ENCODE measurements at regions not wholly inside any gene's neighbourhood (a gene's known extent, or its start where the extent isn't known, plus 50 kb on each side); places are given as distances from the start of the nearest gene placed in this dataset.

DNA sequence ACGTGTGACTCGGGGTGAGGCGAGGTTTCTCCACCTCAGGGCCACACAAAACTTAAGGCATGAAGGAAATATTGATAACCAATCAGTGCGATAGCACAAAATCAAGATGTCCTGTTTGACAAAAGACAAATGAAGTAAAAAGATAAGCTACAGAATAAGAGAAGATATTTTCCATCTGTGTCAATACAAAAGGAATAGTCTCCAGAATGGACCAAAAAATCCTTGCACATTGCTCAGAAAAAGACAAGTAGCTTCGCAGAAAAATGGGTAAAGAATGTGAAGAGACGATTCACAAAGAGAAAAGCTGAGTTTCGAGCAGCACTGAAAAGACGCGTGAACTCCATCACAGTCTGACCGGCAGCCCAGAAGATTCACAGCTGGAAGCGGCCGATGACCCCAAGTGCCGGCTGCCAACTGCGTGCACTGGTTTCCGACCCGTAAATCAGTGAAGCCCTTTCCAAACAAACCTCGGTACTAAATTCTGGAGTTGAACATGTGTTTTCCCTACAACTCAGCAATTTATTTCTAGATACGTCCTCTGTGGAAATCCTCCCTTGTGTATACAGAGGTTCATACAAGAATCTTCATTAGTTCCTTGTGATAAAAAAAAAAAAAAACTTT, 308.4 kb downstream of the BRD1 start:
- TF ChIP-seq CTCF (IDR thresholded peaks at IDR 0.05): no peak
- no peak for TF ChIP-seq POLR2A (IDR thresholded peaks at IDR 0.05)

All from heart left ventricle (tissue), 13 donors.